LNCaP clone FGC (cell line): ENCODE measurements at regions not wholly inside any gene's neighbourhood (a gene's known extent, or its start where the extent isn't known, plus 50 kb on each side); places are given as distances from the start of the nearest gene placed in this dataset.

Experiments used
- DNase-seq: peaks from one replicate; pipeline ENCODE4 v3.0.0-alpha.2; 2011; ENCODE audit warnings: low read depth
- H3K4me3 ChIP-seq: 2 replicates; pipeline ENCODE4 v1.5.1; 2011; ENCODE audit warnings: mild to moderate bottlenecking, low read depth, low read length, control low read depth
- TF ChIP-seq, protein P1 (sequence below): IDR thresholded peaks from 2 replicates; pipeline ENCODE4 v1.5.1; 2012; ENCODE audit warnings: mild to moderate bottlenecking; ENCODE audit not compliant: control insufficient read depth, insufficient read depth; ENCODE audit errors: extremely low read depth

- H3K4me3 ChIP-seq: no peak overlapping the region
- DNase-seq: no peak
- TF ChIP-seq, protein P1, sequence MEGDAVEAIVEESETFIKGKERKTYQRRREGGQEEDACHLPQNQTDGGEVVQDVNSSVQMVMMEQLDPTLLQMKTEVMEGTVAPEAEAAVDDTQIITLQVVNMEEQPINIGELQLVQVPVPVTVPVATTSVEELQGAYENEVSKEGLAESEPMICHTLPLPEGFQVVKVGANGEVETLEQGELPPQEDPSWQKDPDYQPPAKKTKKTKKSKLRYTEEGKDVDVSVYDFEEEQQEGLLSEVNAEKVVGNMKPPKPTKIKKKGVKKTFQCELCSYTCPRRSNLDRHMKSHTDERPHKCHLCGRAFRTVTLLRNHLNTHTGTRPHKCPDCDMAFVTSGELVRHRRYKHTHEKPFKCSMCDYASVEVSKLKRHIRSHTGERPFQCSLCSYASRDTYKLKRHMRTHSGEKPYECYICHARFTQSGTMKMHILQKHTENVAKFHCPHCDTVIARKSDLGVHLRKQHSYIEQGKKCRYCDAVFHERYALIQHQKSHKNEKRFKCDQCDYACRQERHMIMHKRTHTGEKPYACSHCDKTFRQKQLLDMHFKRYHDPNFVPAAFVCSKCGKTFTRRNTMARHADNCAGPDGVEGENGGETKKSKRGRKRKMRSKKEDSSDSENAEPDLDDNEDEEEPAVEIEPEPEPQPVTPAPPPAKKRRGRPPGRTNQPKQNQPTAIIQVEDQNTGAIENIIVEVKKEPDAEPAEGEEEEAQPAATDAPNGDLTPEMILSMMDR: no peak
These were observed 95.1 kb downstream of the FASLG start for GRCh38 chr1:172753964-172754363.

DNA sequence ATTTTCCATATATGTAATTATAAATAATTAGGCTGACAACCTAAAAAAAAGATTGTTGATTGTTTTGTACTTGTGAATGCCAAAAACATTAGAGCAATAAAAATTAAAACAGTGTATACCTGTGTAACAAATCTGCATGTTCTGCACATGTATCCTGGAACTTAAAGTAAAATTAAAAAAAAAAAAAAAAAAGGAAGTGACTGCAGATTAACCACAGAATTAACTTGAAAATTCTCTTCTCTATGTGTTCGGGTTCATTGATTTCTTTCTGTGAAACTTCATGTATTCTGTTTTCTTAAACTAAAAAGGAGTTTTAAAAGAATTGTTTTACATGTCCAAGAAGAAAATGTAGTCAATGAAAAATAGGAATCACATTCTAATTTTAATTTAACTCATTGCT, 95.7 kb downstream of the FASLG start:
- H3K4me3 ChIP-seq: no peak overlapping the region
- no peak for DNase-seq
- TF ChIP-seq, protein P1: no peak

DNA sequence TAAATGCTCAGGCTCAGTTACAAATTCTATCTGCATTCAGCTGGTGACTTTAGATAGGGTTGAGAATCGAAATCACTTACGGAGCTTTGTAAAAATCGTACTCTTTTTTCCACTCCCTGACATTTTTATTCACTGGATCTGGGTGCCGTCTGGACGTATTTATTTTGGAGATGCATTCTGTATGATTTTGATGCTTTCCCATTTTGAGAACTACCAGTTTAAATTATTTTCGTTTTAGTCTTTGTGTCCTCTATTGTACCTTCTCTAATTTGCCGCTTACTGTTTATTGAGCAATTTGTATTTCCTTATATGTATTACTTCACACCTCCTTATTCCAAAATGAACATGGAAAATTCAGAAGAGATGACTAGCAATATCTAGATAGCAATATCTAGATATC, 96.2 kb downstream of the FASLG start:
- TF ChIP-seq, protein P1: no peak
- H3K4me3 ChIP-seq: no peak overlapping the region
- DNase-seq: no peak

DNA sequence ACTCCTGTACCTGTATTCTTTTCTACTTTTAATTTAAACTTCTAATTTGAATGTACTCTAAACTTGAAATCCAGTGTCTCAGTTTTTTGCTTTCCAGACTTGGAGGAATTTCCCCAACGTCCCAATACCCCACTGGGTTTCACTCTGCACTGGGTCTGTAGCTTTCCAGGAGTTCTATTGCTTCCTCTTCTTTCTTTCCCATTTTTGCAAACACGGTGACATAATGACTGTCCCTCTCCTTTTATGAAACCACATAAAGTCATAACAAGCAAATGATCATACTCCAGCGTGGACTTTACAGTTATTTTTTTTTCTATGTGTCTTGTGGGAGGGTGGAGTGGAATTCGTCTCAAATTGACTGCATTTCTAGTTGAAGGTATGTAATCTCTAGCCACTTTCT, 97.1 kb downstream of the FASLG start:
- TF ChIP-seq, protein P1: no peak

DNA sequence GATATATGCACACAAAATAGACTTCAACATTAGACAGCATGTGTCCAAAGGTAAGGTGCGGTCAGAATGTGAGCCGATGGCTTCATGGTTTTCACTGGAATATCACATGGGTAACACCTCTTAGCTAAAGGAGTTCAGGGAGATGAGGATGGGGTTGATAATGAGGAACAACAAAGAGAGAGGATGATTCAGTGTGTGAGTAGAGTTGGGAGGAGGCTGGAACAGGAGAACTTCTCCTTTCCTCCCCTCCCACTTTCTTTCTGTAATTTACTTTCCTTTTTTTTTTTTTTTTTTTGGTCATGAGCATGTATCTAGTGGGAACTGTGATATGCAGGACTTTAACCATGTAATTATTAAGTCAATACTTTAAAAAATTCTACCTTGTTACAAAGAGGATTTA, 99.4 kb downstream of the FASLG start:
- DNase-seq: no peak
- H3K4me3 ChIP-seq: no peak overlapping the region
- TF ChIP-seq, protein P1: no peak

More for the DNA sequence above, 97.1 kb downstream of the FASLG start:
- DNase-seq: no peak
- H3K4me3 ChIP-seq: no peak overlapping the region

DNA sequence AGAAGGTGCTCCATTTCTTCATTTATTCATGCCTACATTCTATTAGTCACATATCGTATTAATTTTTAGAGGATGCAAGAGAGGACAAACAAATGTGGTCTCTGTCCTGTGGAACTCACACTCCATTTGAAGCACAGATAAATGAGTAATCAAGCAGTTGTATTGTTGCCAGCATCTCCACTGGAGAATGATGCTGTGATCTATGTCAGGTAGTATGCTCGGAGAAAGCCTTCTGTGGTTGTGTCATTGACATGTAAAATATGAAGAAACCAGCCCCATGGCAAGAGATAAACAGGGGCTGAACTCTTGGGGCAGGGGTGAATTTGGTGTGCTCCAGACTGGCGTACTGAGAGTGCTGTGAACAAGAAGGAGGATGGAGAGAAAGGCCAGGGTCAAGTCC, 101.2 kb downstream of the FASLG start:
- no peak overlapping the region for H3K4me3 ChIP-seq
- TF ChIP-seq, protein P1: no peak
- no peak for DNase-seq
